GM21619 (cell line): ENCODE measurements at regions not wholly inside any gene's neighbourhood (a gene's known extent, or its start where the extent isn't known, plus 50 kb on each side); places are given as distances from the start of the nearest gene placed in this dataset.
"Not testable (repeated sequence)": the region's sequence is repeated elsewhere in the genome, so short reads cannot be mapped to it uniquely, and the experiment has no call there.

Experiments
- ATAC-seq: cut with Tn5 transposase; IDR thresholded peaks from one replicate; pipeline ENCODE4 v1.9.1; 2021; ENCODE audit not compliant: unreplicated experiment

- ATAC-seq, result no peak
Observed at GRCh38 chr1:198809247-198809646, 170.4 kb downstream of the PTPRC start.

DNA sequence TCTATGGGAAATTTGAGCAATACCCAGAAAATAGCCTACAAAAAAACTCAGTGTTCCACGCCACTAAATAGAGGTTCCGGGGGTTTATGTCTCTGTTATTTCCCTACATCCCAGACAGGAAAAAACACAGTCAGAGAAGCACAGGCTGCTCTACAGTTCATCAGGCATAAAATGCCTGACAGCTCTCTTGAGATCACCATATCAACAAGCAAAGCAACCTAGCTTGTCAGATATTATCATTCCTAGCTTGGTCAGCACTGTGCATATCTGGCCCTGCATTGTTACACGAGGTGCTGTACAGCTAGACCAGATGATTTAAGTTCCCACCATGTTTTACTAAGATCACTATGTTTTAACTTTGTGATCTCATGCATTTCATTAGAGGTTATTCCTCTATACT, 172.6 kb downstream of the PTPRC start:
- ATAC-seq, result no peak

GRCh38 chr1:198823626-198824025, 184.8 kb downstream of the PTPRC start:
- no peak for ATAC-seq

DNA sequence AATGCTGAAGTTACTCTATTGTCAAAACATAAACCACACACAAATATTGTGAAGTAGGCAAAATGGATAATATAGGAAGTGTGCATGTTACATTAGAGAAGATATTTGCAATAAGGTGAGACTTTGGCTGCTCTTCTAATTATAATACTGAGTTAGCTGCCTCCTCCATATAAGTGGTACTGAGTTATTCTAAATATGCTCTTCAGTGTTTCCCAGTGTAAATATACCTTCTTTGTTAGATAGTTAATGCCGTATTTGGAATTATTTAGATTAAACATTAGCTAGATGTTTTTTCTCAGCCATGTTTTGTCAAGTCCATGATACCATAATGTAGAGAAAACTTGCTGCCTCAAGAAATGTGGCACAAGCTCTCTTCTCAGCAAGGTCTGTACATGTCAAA, 186.4 kb downstream of the PTPRC start:
- no peak for ATAC-seq

DNA sequence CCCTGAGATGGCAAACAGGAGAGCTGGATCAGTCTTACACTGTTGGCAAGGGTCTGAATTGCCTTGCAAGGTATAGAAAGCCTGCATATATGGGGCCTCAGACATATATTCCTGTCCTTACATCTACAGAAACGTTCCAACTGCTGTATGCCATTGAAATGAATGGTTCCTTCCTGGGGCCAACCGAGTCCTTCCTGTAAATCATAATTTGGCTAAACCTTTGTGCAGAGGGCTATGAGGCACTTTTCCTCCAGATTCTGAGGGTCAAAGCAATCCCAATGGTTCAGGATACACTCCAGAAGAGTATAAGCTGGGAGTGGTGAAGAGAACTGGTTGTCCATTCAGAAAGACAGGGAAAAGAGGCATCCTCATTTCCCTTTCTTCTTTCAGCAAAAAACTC, 190.5 kb downstream of the PTPRC start:
- ATAC-seq, result no peak

- ATAC-seq, result no peak
Observed at GRCh38 chr1:198829944-198830343, 191.1 kb downstream of the PTPRC start.

DNA sequence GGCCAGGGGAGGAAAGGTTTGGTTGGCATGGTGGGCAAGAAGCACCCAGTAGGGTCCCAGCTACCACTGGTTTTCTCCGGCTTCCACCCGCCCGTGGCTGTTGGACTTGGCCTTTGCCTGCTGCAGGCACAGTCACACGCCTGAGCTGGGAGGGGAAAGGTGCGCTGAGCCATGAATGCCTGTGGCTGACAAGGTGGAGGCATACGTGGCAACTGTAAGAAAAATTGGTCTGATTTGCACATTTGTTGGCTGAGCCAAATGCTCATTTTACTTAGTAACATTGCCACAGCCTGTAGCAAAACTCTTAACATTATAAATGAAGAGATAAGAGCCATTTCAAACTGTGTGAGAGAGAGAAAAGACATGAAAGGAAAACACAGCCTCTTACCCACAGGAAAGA, 191.6 kb downstream of the PTPRC start:
- no peak for ATAC-seq

DNA sequence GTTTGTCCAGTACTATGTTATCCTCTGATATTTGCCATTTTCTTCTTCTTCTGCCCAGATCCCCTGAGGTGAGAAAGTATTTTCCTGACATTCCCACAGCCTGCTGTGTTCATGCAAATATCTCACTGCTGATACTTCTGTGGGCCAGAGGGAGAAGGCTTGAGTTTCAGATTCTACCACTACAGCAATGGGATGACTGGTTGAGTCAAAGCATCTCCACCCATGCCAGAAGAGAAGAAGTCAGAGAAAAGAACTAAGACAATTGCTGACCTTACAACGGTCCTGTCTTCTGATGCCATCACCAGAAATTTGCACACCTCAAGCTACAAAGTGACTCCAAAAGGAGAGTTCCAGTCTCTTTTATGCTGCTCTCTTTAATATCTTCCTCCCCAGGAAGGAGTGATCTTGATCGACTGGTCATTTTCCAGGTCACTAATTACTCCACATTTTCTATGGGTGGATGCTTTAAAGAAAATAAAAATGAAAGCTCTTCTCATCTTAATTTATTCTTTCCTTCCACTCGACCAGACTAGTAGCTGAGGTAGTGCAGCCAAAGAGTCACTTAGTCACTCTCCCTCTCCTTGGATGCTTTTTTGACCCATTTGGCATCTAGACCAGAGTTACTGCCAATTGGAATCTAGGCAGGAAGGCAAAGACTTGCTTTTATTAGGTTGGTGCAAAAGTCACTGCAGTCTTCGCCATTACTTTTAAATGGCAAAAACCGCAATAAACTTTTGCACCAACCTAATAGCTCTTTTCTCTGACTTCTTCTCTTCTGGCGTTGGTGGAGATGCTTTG, 195.1 kb downstream of the PTPRC start:
- no peak for ATAC-seq

- ATAC-seq, result no peak
Observed at GRCh38 chr1:198837278-198838021, 198.6 kb downstream of the PTPRC start.

DNA sequence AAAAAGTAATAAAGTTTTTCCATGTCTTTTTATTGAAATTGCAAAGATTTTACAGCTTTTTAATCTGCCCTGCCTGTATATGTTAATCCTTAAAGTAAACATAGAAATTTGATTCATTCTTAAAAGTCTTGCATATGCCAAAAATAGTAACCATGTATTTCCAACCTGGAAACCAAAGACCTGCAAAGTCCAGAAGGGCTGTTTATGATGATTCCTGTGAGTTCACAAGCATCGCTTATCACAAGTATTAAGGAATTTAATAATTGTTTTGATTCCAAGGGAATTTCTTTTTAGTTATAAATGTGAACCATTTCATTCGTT, 199.1 kb downstream of the PTPRC start:
- ATAC-seq, result no peak

GRCh38 chr1:198841477-198841876, 202.6 kb downstream of the PTPRC start:
- ATAC-seq, result no peak

- no peak for ATAC-seq
Observed at GRCh38 chr1:198842686-198843085, 203.8 kb downstream of the PTPRC start.

GRCh38 chr1:198845271-198845670, 206.4 kb downstream of the PTPRC start:
- ATAC-seq, result no peak

GRCh38 chr1:198845851-198846250, 207.0 kb downstream of the PTPRC start:
- ATAC-seq, result no peak

GRCh38 chr1:198846556-198846955, 207.7 kb downstream of the PTPRC start:
- no peak for ATAC-seq

DNA sequence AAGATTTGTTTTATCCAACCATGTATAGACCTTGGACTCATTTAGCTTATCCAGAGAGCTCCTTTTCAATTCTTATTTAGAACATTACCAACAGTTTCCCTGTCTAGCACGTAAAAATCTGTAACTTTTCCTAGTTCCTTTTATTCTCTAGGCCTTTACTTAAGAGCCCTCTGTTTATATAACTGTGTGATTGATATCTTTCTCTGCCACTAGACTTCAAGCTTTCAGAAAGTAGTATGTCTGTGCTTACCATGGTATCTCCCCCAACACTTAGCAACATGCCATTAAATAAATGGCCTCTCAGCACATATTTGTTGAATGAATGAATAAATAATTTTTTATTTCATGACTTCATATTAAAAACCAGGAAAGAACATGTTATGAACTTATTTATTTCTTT, 209.4 kb downstream of the PTPRC start:
- ATAC-seq, result no peak

DNA sequence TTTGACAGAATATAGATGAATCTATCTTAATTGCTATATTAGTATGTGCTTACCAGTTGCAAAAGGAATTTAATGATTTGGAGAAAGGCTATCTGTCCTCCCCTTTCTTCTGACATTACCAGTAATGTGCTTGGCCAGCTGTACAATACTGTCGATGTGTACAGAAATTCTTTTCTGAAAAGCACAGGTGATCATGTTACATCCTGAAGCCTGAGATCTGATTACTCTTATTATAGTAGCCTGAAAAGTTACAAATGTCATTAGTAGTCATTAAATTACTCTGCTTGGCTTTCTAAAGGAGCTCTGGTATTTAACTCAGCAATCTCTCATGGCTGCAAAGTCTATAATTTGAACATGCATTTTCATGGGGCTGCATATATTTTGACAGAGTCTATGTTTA, 209.8 kb downstream of the PTPRC start:
- ATAC-seq, result no peak

GRCh38 chr1:198849093-198849492, 210.3 kb downstream of the PTPRC start:
- no peak for ATAC-seq

- ATAC-seq, result no peak
Observed at GRCh38 chr1:198850196-198850595, 211.4 kb downstream of the PTPRC start.

DNA sequence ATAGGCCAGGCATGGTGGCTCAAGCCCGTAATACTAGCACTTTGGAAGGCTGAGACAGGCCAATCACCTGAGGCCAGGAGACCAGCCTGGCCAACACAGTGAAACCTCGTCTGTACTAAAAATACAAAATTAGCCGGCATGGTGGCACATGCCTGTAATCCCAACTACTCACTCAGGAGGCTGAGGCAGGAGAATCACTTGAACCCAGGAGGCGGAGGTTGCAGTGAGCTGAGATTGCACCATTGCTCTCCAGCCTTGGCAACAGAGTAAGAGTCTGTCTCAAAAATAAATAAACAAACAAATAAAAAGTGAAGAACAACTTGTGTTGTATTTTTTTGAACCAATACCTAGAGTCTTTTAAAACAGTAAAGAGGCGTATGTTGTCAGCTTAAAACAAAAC, 212.1 kb downstream of the PTPRC start:
- ATAC-seq, result not testable (repeated sequence)

- no peak for ATAC-seq
Observed at GRCh38 chr1:198856601-198857000, 217.8 kb downstream of the PTPRC start.

DNA sequence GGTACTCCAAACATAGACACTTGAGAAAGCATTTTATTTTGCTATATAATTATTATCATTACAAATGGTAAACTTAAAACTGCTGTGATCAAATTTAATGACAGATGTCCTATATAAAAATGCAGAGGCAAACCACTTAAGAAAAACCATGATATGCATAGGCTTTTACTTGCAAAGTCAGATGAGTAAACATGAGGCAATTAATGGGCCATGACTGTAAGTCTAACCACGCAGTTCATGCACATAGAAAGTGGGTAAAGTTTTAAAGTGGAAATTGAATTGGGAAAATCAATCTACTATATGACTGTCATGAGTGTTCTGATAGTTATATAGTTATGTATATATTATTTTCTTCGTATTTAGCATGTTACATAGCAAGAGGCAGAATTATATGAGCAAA, 219.2 kb downstream of the PTPRC start:
- no peak for ATAC-seq

GRCh38 chr1:198860371-198860770, 221.5 kb downstream of the PTPRC start:
- no peak for ATAC-seq
